K562 (cell line): ENCODE measurements at regions not wholly inside any gene's neighbourhood (a gene's known extent, or its start where the extent isn't known, plus 50 kb on each side); places are given as distances from the start of the nearest gene placed in this dataset.
A peak's percentile ranks its signal among the peaks of the same experiment; 100 is the strongest.

Experiments used
- CBFA2T3 ChIP-seq: fragments of 450-650 bp; IDR thresholded peaks from 2 replicates; pipeline ENCODE4 v1.6.1; 2017
- CTCF ChIP-seq, 3 experiments: IDR thresholded peaks in 2 of 3; conservative IDR thresholded peaks in 1 of 3; 2 replicates each; pipeline ENCODE4 v1.5.1; 2011 to 2012; ENCODE audit warnings: low read length in 3 of 3, mild to moderate bottlenecking in 3 of 3, control low read depth in 2 of 3, improper control_type of control experiment in 1 of 3, inconsistent platforms in 1 of 3, low read depth in 1 of 3, mixed read lengths in 1 of 3, moderate library complexity in 1 of 3; ENCODE audit not compliant: insufficient read depth in 2 of 3
- DACH1 ChIP-seq: fragments of 450-650 bp; IDR thresholded peaks from 2 replicates; pipeline ENCODE4 v1.6.1; 2018; ENCODE audit not compliant: partially characterized antibody
- DMBX1 ChIP-seq: fragments of 250-450 bp; sonication (Bioruptor Pico); IDR thresholded peaks from 2 replicates; pipeline ENCODE4 v1.8.0; 2022; ENCODE audit warnings: inconsistent platforms, mild to moderate bottlenecking, moderate library complexity, borderline replicate concordance
- HCFC1 ChIP-seq: IDR thresholded peaks from 2 replicates; pipeline ENCODE4 v1.6.1; 2012; ENCODE audit warnings: low read depth, low read length, improper control_type of control experiment
- MEF2A ChIP-seq: IDR thresholded peaks from 2 replicates; pipeline ENCODE4 v1.6.1; 2011; ENCODE audit warnings: low read depth, mild to moderate bottlenecking, low read length, moderate library complexity; ENCODE audit not compliant: control insufficient read depth
- PPARD ChIP-seq: fragments of 250-450 bp; sonication (Bioruptor Pico); IDR thresholded peaks from 2 replicates; pipeline ENCODE4 v1.8.0; 2022; ENCODE audit warnings: inconsistent platforms, mild to moderate bottlenecking, moderate library complexity
- SMC3 ChIP-seq: conservative IDR thresholded peaks from 2 replicates; pipeline ENCODE4 v1.6.1; 2011; ENCODE audit warnings: low read depth, low read length, improper control_type of control experiment; ENCODE audit not compliant: insufficient read depth
- SRSF9 ChIP-seq: fragments of 200-400 bp; formaldehyde crosslinking; IDR thresholded peaks from 2 replicates; pipeline ENCODE4 v1.6.1; 2017; ENCODE audit warnings: low read depth, low read length, borderline replicate concordance
- TEAD1 ChIP-seq, 2 experiments: fragments of 450-650 bp in 1 of 2; sonication (generic) in 1 of 2; formaldehyde crosslinking; IDR thresholded peaks; 2 replicates each; pipeline versions ENCODE4 v1.4.0 to v1.8.0; 2020 to 2022; ENCODE audit warnings: mild to moderate bottlenecking in 2 of 2, missing genetic modification reagents in 1 of 2
- WHSC1 ChIP-seq: IDR thresholded peaks from one replicate; pipeline ENCODE4 v1.6.1; 2012; ENCODE audit warnings: low read length, control low read depth, inconsistent platforms
- XRCC3 ChIP-seq: fragments of 450-650 bp; IDR thresholded peaks from 2 replicates; pipeline ENCODE4 v1.6.1; 2017; ENCODE audit warnings: mild to moderate bottlenecking, moderate library complexity
- XRCC4 ChIP-seq: IDR thresholded peaks from one replicate; pipeline ENCODE4 v1.6.1; 2011; ENCODE audit not compliant: insufficient read depth, insufficient read length; ENCODE audit errors: extremely low read depth
- ZBTB17 ChIP-seq: fragments of 450-650 bp; formaldehyde crosslinking; IDR thresholded peaks from 2 replicates; pipeline ENCODE4 v1.4.0; 2020; ENCODE audit warnings: mild to moderate bottlenecking
- ZNF232 ChIP-seq: sonication (generic); formaldehyde crosslinking; IDR thresholded peaks from 2 replicates; pipeline ENCODE4 v1.8.0; 2022; ENCODE audit warnings: mild to moderate bottlenecking, missing genetic modification reagents
- ZNF24 ChIP-seq: fragments of 450-650 bp; IDR thresholded peaks from 2 replicates; pipeline ENCODE4 v1.6.1; 2016
- ZNF318 ChIP-seq, 2 experiments: fragments of 450-650 bp; IDR thresholded peaks; 2 replicates each; pipeline ENCODE4 v1.6.1; 2016; ENCODE audit warnings: mild to moderate bottlenecking in 2 of 2, borderline replicate concordance in 1 of 2, low read depth in 1 of 2, moderate library complexity in 1 of 2
- ZNF778 ChIP-seq: fragments of 450-650 bp; formaldehyde crosslinking; IDR thresholded peaks from 2 replicates; pipeline ENCODE4 v1.4.0; 2020; ENCODE audit warnings: mild to moderate bottlenecking, moderate library complexity

- TF ChIP-seq CTCF (IDR thresholded peaks at IDR 0.05 in 2 of 3, conservative IDR thresholded peaks at IDR 0.05 in 1 of 3; ENCODE audit: insufficient read depth in 2 of 3, low read depth in 1 of 3, low read length in 3 of 3) (no peak), SRSF9 (no peak), ZNF318 (IDR thresholded peaks at IDR 0.05; ENCODE audit: borderline replicate concordance in 1 of 2, low read depth in 1 of 2) (no peak), ZNF778 (CRISPR knock-in tag) (no peak), XRCC4 (no peak), ZBTB17 (no peak), ZNF232 (CRISPR knock-in tag) (0 out of 2 replicates have a peak, but pooled peaks have one; percentile 59), DACH1 (no peak), PPARD (CRISPR knock-in tag) (no peak), MEF2A (no peak), WHSC1 (no peak), XRCC3 (no peak), HCFC1 (no peak), ZNF24 (no peak), TEAD1 (CRISPR knock-in tag; IDR thresholded peaks at IDR 0.05) (no peak), DMBX1 (CRISPR knock-in tag) (no peak), SMC3 (no peak), CBFA2T3 (no peak)
Observed at GRCh38 chr12:34336619-34337465, 314.5 kb downstream of the ALG10 start (continued).
